ENCODE measurements at regions not wholly inside any gene's neighbourhood (a gene's known extent, or its start where the extent isn't known, plus 50 kb on each side); places are given as distances from the start of the nearest gene placed in this dataset.

DNA sequence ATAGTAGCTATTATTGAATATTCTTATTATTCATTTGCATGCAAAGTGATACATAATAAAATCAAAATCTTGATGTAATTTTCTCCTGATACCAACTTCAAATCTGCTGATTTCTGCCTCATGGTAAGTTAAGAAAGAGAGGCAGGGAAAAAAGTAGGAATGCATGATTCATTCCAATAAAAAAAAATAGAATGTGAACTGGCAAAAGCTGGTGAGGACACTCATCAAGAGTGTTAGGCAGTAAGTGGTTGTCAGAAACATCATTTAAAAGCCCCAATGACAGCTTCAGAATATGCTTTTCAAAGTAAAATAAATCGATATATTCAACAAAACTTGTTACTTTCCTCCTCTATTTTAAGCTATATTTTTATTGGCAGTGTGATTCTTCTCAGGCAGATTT is 979.1 kb downstream of the TECRL start:
- TF ChIP-seq, protein P1, sequence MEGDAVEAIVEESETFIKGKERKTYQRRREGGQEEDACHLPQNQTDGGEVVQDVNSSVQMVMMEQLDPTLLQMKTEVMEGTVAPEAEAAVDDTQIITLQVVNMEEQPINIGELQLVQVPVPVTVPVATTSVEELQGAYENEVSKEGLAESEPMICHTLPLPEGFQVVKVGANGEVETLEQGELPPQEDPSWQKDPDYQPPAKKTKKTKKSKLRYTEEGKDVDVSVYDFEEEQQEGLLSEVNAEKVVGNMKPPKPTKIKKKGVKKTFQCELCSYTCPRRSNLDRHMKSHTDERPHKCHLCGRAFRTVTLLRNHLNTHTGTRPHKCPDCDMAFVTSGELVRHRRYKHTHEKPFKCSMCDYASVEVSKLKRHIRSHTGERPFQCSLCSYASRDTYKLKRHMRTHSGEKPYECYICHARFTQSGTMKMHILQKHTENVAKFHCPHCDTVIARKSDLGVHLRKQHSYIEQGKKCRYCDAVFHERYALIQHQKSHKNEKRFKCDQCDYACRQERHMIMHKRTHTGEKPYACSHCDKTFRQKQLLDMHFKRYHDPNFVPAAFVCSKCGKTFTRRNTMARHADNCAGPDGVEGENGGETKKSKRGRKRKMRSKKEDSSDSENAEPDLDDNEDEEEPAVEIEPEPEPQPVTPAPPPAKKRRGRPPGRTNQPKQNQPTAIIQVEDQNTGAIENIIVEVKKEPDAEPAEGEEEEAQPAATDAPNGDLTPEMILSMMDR (IDR thresholded peaks at IDR 0.05; ENCODE audit: borderline replicate concordance, control extremely low read depth, extremely low read depth, insufficient read depth, missing control alignments): no peak
- DNase-seq (ENCODE audit: low spot score): no peak
- in situ Hi-C loops (cut with MboI; ENCODE audit: low sequenced_read_pairs, unreplicated experiment): no loop called here

DNA sequence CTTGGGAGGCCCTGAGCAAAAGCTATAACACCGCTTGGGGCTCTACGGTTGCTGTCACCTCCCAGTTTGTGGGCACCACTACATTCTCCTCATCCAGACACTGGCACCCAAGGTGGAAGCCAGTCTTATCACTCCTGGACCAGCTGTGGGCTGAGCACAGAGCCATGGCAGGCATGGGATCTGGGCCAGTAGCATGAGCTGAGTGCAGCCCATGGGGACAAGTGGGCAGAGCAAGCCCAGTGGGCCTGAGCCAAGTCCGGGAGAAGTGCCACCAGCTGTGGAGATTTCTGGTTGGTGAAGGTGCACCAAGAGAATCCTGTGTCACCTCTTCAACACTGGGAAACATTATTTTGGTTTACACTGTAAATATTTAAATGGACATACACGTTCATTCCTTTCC is 1013.0 kb downstream of the TECRL start:
- DNase-seq (ENCODE audit: low spot score): no peak
- TF ChIP-seq, protein P1 (IDR thresholded peaks at IDR 0.05; ENCODE audit: borderline replicate concordance, control extremely low read depth, extremely low read depth, insufficient read depth, missing control alignments): no peak
- in situ Hi-C loops (cut with MboI; ENCODE audit: low sequenced_read_pairs, unreplicated experiment): no loop called here

DNA sequence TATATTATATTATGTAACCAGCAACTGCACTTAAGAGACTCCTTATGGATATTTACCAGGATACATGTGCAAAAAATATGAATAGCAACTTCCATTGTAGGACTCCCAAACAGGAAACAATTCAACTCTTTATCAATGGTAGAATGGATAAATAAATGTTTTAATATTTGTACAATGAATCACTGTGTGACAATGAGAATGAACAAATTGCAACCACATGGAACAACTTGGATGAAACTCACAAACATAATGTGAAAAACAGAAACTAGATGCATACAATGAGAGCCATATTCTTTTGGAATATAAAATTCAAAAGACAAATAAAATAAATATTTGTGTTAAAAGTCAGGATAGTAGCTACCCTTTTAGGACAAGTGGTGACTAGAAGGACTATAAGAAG is 1015.7 kb downstream of the TECRL start:
- in situ Hi-C loops (cut with MboI; ENCODE audit: low sequenced_read_pairs, unreplicated experiment): no loop called here
- DNase-seq (ENCODE audit: low spot score): no peak
- TF ChIP-seq, protein P1 (IDR thresholded peaks at IDR 0.05; ENCODE audit: borderline replicate concordance, control extremely low read depth, extremely low read depth, insufficient read depth, missing control alignments): no peak

DNA sequence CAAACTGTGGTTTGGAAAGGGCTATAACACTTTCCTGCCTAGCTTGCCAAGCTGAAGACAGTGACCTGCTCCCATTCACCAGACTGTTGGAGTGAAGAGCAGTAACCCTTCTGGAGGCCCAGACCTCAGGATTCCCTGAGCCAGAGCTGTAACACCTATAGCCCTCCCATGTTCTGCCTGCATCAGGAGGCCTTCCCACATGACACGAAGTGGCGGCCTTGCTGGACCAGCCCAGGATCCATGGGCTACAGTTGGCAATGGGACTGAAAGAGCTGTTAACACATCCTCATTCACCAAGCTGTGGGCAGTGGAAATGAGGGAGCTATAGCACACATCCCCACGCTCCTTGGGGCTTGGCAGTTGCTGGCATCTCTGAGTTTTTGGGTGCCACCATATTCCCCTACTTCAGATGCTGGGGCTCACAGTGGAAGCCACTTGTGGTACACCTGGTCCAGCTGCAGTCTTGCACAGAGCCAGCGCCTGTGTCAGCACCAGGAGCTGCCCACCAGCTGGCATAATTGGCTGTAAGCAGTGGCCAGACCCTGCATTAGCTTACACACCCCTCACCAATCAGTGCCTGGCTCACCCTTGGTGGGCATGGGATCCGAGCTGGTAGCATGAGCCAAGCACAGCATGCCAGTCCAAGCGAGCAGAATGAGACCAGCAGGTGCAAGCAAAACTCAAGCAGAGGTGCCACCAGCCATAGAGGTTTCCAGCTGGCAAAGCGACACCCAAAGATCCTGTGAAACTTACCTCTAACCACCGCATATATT is 1029.3 kb downstream of the TECRL start:
- no peak for DNase-seq (ENCODE audit: low spot score)
- in situ Hi-C loops (cut with MboI; ENCODE audit: low sequenced_read_pairs, unreplicated experiment): no loop called here
- TF ChIP-seq, protein P1 (IDR thresholded peaks at IDR 0.05; ENCODE audit: borderline replicate concordance, control extremely low read depth, extremely low read depth, insufficient read depth, missing control alignments): no peak

DNA sequence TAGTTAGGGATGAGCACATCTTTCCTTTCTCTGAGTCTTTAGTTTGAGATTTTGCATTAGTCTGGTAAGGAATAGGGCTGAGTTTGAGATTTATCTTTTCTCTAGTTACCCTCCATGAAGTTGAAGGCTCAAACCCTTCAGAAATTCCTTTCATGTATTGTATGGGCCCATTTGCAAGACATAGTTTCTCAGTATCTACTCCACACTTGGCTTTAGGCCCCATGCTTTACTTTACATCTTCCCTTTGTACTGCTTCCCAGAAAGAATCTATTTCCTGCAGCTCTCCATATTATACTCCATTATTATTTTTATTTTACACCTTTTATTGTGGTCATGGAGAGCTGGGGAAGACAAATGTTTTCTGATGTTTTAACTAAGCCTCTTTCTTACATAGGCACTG is 1038.2 kb downstream of the TECRL start:
- in situ Hi-C loops (cut with MboI; ENCODE audit: low sequenced_read_pairs, unreplicated experiment): no loop called here
- TF ChIP-seq, protein P1 (IDR thresholded peaks at IDR 0.05; ENCODE audit: borderline replicate concordance, control extremely low read depth, extremely low read depth, insufficient read depth, missing control alignments): no peak
- DNase-seq (ENCODE audit: low spot score): no peak

DNA sequence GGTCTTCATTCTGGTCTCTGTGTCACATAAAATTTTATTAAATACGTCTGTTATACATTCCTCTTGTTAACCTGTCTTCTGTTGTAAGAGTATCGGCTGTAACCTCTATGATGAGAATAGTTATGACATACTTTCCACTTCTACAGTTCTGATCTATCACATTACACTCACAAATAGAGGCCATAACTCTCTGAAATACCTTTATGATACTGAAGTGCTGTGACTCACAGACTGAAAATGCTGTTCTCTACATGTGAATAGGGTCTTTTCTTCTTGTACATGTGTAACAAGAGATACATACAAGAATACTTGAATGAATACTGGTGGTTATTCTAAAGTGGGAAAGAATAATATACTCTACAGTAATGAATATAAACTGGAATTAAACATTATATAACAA is 1047.6 kb downstream of the TECRL start:
- in situ Hi-C loops (cut with MboI; ENCODE audit: low sequenced_read_pairs, unreplicated experiment): no loop called here
- DNase-seq (ENCODE audit: low spot score): no peak
- TF ChIP-seq, protein P1 (IDR thresholded peaks at IDR 0.05; ENCODE audit: borderline replicate concordance, control extremely low read depth, extremely low read depth, insufficient read depth, missing control alignments): no peak
